LNCAP (cell line): ENCODE measurements at regions not wholly inside any gene's neighbourhood (a gene's known extent, or its start where the extent isn't known, plus 50 kb on each side); places are given as distances from the start of the nearest gene placed in this dataset.

Experiments
- CTCF ChIP-seq: fragments of 450-650 bp; IDR thresholded peaks from 2 replicates; pipeline ENCODE4 v1.5.1; 2017; ENCODE audit warnings: mild to moderate bottlenecking

- TF ChIP-seq CTCF, result no peak
Observed at GRCh38 chr12:125684968-125685790, 619.9 kb downstream of the AACS start.

GRCh38 chr12:125685915-125686314, 620.7 kb downstream of the AACS start:
- TF ChIP-seq CTCF, result no peak

- no peak for TF ChIP-seq CTCF
Observed at GRCh38 chr12:125687403-125687802, 622.2 kb downstream of the AACS start.

- no peak for TF ChIP-seq CTCF
Observed at GRCh38 chr12:125687820-125688219, 622.6 kb downstream of the AACS start.

- TF ChIP-seq CTCF, result no peak
Observed at GRCh38 chr12:125688223-125688622, 623.0 kb downstream of the AACS start.

DNA sequence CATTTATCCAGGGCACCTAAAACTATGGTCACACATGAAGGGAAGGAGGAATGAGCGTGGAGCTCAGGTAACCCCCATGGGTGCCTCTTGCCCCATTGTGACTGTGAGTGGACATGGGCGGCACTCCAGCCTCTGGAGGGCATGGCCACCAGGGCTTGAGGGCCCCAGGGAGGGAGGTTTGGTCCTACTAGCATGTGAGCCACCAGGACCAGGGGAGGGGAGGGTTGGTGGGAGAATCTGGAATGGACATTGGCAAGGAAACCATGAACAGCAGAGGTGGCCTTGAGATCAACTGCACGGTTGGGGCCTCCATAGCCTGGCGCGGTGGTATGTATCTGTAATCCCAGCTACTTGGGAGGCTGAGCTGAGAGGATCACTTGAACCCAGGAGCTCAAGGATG, 623.6 kb downstream of the AACS start:
- TF ChIP-seq CTCF, result no peak

DNA sequence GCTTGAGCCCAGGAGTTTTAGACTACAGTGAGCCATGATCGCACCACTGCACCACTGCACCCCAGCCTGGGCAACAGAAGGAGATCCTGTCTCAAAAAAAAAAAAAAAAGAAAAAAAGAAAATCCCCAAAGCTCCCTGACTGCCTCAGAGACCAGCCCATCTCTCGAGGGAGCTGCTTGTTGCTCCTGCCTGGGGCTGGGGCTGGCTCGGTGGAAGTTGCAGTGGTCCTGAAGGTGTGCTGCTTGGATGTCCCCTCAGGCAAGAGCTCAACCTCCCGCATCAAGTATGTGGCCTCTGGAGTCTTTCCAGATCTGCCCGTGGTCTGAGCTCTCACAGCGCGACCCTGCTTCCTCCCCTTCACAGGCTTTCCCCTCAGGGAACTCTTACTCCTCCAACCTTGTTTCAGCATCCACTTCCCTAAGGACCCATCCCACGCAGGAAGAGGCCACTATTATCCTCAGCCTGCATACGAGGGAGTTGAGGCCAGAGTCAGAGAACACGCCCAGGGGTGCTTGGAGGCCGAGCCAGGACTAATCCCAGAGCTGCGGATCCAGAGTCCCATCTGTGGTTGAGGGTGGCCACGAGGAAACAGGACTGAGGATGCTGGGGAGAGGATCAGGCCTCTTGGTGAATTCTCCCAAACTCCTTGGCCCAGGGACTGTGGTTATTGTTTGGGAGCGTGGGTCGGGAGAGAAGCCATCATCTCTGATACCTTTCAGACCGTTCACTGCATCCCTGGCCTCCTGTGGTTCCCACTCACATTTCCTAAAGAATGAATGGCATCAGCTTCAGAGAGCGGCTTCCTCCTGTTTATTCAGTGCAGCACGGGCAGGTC, 624.6 kb downstream of the AACS start:
- no peak for TF ChIP-seq CTCF
